HEK293T (cell line): ENCODE measurements at regions not wholly inside any gene's neighbourhood (a gene's known extent, or its start where the extent isn't known, plus 50 kb on each side); places are given as distances from the start of the nearest gene placed in this dataset.

Experiments used
- ARNT ChIP-seq: fragments of 450-650 bp; IDR thresholded peaks from 2 replicates; pipeline ENCODE4 v1.6.1; 2017; ENCODE audit warnings: mild to moderate bottlenecking
- BHLHE40 ChIP-seq: fragments of 450-650 bp; IDR thresholded peaks from 2 replicates; pipeline ENCODE4 v1.6.1; 2016; ENCODE audit warnings: mild to moderate bottlenecking, moderate library complexity, borderline replicate concordance
- ELF4 ChIP-seq: fragments of 450-650 bp; IDR thresholded peaks from 2 replicates; pipeline ENCODE4 v1.6.1; 2017; ENCODE audit warnings: antibody characterized with exemption
- FOXA1 ChIP-seq: fragments of 450-650 bp; IDR thresholded peaks from 2 replicates; pipeline ENCODE4 v1.6.1; 2016; ENCODE audit warnings: mild to moderate bottlenecking
- FOXK2 ChIP-seq: fragments of 450-650 bp; IDR thresholded peaks from 2 replicates; pipeline ENCODE4 v1.6.1; 2016; ENCODE audit warnings: mild to moderate bottlenecking
- LEF1 ChIP-seq: fragments of 450-650 bp; IDR thresholded peaks from 2 replicates; pipeline ENCODE4 v1.6.1; 2017; ENCODE audit warnings: mild to moderate bottlenecking, borderline replicate concordance
- SP1 ChIP-seq: fragments of 450-650 bp; IDR thresholded peaks from 2 replicates; pipeline ENCODE4 v1.6.1; 2017
- SUZ12 ChIP-seq: fragments of 450-650 bp; IDR thresholded peaks from 2 replicates; pipeline ENCODE4 v1.6.1; 2016; ENCODE audit warnings: mild to moderate bottlenecking
- TARDBP ChIP-seq: fragments of 450-650 bp; IDR thresholded peaks from 2 replicates; pipeline ENCODE4 v1.6.1; 2016

- TF ChIP-seq SP1: no peak
- no peak for TF ChIP-seq BHLHE40
- TF ChIP-seq ELF4: no peak
- TF ChIP-seq SUZ12: no peak
- no peak for TF ChIP-seq ARNT
- TF ChIP-seq TARDBP: no peak
- TF ChIP-seq FOXA1: no peak
- no peak for TF ChIP-seq LEF1
- no peak for TF ChIP-seq FOXK2
Observed at GRCh38 chr18:61196750-61197149, 136.5 kb upstream of the CDH20 start.
